ENCODE measurements at regions not wholly inside any gene's neighbourhood (a gene's known extent, or its start where the extent isn't known, plus 50 kb on each side); places are given as distances from the start of the nearest gene placed in this dataset.

GRCh38 chrX:88944661-88945060 lies 197.6 kb downstream of the CPXCR1 start:
- TF ChIP-seq, protein P1, sequence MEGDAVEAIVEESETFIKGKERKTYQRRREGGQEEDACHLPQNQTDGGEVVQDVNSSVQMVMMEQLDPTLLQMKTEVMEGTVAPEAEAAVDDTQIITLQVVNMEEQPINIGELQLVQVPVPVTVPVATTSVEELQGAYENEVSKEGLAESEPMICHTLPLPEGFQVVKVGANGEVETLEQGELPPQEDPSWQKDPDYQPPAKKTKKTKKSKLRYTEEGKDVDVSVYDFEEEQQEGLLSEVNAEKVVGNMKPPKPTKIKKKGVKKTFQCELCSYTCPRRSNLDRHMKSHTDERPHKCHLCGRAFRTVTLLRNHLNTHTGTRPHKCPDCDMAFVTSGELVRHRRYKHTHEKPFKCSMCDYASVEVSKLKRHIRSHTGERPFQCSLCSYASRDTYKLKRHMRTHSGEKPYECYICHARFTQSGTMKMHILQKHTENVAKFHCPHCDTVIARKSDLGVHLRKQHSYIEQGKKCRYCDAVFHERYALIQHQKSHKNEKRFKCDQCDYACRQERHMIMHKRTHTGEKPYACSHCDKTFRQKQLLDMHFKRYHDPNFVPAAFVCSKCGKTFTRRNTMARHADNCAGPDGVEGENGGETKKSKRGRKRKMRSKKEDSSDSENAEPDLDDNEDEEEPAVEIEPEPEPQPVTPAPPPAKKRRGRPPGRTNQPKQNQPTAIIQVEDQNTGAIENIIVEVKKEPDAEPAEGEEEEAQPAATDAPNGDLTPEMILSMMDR (IDR thresholded peaks at IDR 0.05; ENCODE audit: insufficient read depth, low read length) = no peak
- no peak for TF ChIP-seq POLR2AphosphoS5 (IDR thresholded peaks at IDR 0.05; ENCODE audit: low read depth)
- TF ChIP-seq SPI1 (IDR thresholded peaks at IDR 0.05; ENCODE audit: borderline replicate concordance, low read depth) = no peak
- no peak for TF ChIP-seq REST (IDR thresholded peaks at IDR 0.05; ENCODE audit: insufficient replicate concordance, low read depth)
- no peak for TF ChIP-seq GABPA (IDR thresholded peaks at IDR 0.05; ENCODE audit: low read depth)

Data from HL-60 (cell line).